K562 (cell line): ENCODE measurements at regions not wholly inside any gene's neighbourhood (a gene's known extent, or its start where the extent isn't known, plus 50 kb on each side); places are given as distances from the start of the nearest gene placed in this dataset.

ENCODE experiments used
- ATAC-seq: fragments of 200-7000 bp; cut with Tn5 transposase; 3 replicates; pipeline ENCODE4 v1.9.1; 2020; ENCODE audit warnings: moderate library complexity
- BruUV-seq: library from RNA; stranded (reverse); fragments of 400-500 nt; replicated peaks from 2 replicates; lab custom pipeline; 2021; lab: Mats Ljungman, UMichigan
- CTCF ChIA-PET: fragments of 300-600 bp; formaldehyde crosslinking; extraction: SDS; loops from one replicate; lab custom pipeline; 2021; ENCODE audit warnings: low intra/inter-chr PET ratio; lab: Yijun Ruan, JAX
- POLR2A ChIA-PET: fragments of 300-600, 350-650 bp; sonication (Branson Sonifier 250); formaldehyde crosslinking; extraction: SDS; loops from one replicate; lab custom pipeline; 2021; ENCODE audit warnings: antibody characterized with exemption, inconsistent platforms; lab: Yijun Ruan, JAX
- DNase-seq, 4 experiments: peaks; one replicate each; pipeline versions ENCODE4 v3.0.0 to v3.0.0-alpha.2; 2011 to 2018; ENCODE audit warnings: low spot score in 3 of 4, mixed read lengths in 3 of 4; ENCODE audit errors: extremely low read depth in 1 of 4
- FAIRE-seq: peaks from 2 replicates; lab custom pipeline; 2011; peaks lifted over from hg19 to GRCh38; lab: Jason Lieb, UNC
- H2AFZ ChIP-seq: 2 replicates; pipeline ENCODE4 v1.6.0; 2011; ENCODE audit warnings: low read depth, low read length, control low read depth, inconsistent platforms
- H3K27ac ChIP-seq: fragments of 200-600 bp; 3 replicates; pipeline ENCODE4 v1.8.0; 2011; ENCODE audit warnings: low read depth, mild to moderate bottlenecking, control low read depth, inconsistent platforms, low read length, moderate library complexity, mixed read lengths; ENCODE audit errors: extremely low read depth
- H3K27me3 ChIP-seq, 2 experiments: fragments of 300-600 bp in 1 of 2; 2 replicates in 1 of 2; 3 replicates in 1 of 2; pipeline versions ENCODE4 v1.6.0 to v1.8.0; 2011; ENCODE audit warnings: inconsistent platforms in 2 of 2, low read length in 2 of 2, mild to moderate bottlenecking in 1 of 2, mixed read lengths in 1 of 2, moderate library complexity in 1 of 2; ENCODE audit not compliant: control insufficient read depth in 2 of 2, insufficient read depth in 2 of 2
- H3K36me3 ChIP-seq: fragments of 300-600 bp; 3 replicates; pipeline ENCODE4 v1.8.0; 2011; ENCODE audit warnings: mild to moderate bottlenecking, low read length, inconsistent platforms; ENCODE audit not compliant: control insufficient read depth, insufficient read depth
- H3K4me1 ChIP-seq, 2 experiments: fragments of 200-600 bp in 1 of 2; replicated peaks in 1 of 2; 2 replicates in 1 of 2; 3 replicates in 1 of 2; pipeline versions ENCODE4 v1.5.1 to v1.8.0; 2011; ENCODE audit warnings: inconsistent platforms in 2 of 2, low read length in 2 of 2, mild to moderate bottlenecking in 1 of 2, mixed read lengths in 1 of 2, moderate library complexity in 1 of 2; ENCODE audit not compliant: control insufficient read depth in 2 of 2, insufficient read depth in 2 of 2
- H3K4me2 ChIP-seq: 2 replicates; pipeline ENCODE4 v1.6.1; 2011; ENCODE audit warnings: low read length, control low read depth, inconsistent platforms, mixed read lengths; ENCODE audit not compliant: insufficient read depth
- H3K4me3 ChIP-seq: fragments of 200-600 bp; sonication (generic), shearing (Covaris generic); 2 replicates; pipeline ENCODE4 v1.5.1; 2016; ENCODE audit warnings: control low read depth, inconsistent platforms
- H3K79me2 ChIP-seq: fragments of 200-600 bp; 3 replicates; pipeline ENCODE4 v1.8.0; 2011; ENCODE audit warnings: low read length, inconsistent platforms; ENCODE audit not compliant: control insufficient read depth, insufficient read depth
- H3K9ac ChIP-seq, 2 experiments: 2 replicates each; pipeline versions ENCODE4 v1.6.0 to v1.6.1; 2011; ENCODE audit warnings: low read depth in 2 of 2, low read length in 2 of 2, control low read depth in 1 of 2, inconsistent platforms in 1 of 2, mild to moderate bottlenecking in 1 of 2, mixed read lengths in 1 of 2; ENCODE audit not compliant: insufficient read depth in 1 of 2
- H3K9me1 ChIP-seq: one replicate; pipeline ENCODE4 v1.6.0; 2011; ENCODE audit warnings: inconsistent platforms, mild to moderate bottlenecking, low read length, moderate library complexity; ENCODE audit not compliant: control insufficient read depth, insufficient read depth
- H3K9me3 ChIP-seq: replicated peaks from 2 replicates; pipeline ENCODE4 v1.5.1; 2011; ENCODE audit warnings: low read depth, low read length, inconsistent platforms; ENCODE audit not compliant: control insufficient read depth, insufficient read depth
- H4K20me1 ChIP-seq: replicated peaks from 2 replicates; pipeline ENCODE4 v1.6.1; 2011; ENCODE audit warnings: low read length, inconsistent platforms, mixed read lengths; ENCODE audit not compliant: control insufficient read depth, insufficient read depth
- CAMTA2 ChIP-seq: fragments of 250-450 bp; sonication (Bioruptor Pico); conservative IDR thresholded peaks from 2 replicates; pipeline ENCODE4 v1.5.1; 2022
- CBX1 ChIP-seq: sonication (generic); IDR thresholded peaks from 2 replicates; pipeline ENCODE4 v1.6.1; 2016; ENCODE audit warnings: antibody characterized with exemption, low read depth, mild to moderate bottlenecking
- CBX3 ChIP-seq, 2 experiments: IDR thresholded peaks; 1 replicate in 1 of 2; 2 replicates in 1 of 2; pipeline ENCODE4 v1.6.1; 2012; ENCODE audit warnings: inconsistent platforms in 2 of 2, low read length in 2 of 2, borderline replicate concordance in 1 of 2, control low read depth in 1 of 2
- CCAR2 ChIP-seq: fragments of 200-400 bp; formaldehyde crosslinking; IDR thresholded peaks from 2 replicates; pipeline ENCODE4 v1.6.1; 2017; ENCODE audit warnings: mild to moderate bottlenecking, low read depth, low read length
- CUX1 ChIP-seq: fragments of 200-800 bp; sonication (Bioruptor generic); IDR thresholded peaks from 2 replicates; pipeline ENCODE4 v1.6.1; 2016; ENCODE audit warnings: missing genetic modification characterization, missing compliant biosample characterization
- DIDO1 ChIP-seq: fragments of 450-650 bp; IDR thresholded peaks from 2 replicates; pipeline ENCODE4 v1.6.1; 2016; ENCODE audit warnings: low read depth, missing biosample characterization, missing genetic modification characterization
- KLF10 ChIP-seq: fragments of 250-450 bp; sonication (Bioruptor Pico); IDR thresholded peaks from 2 replicates; pipeline ENCODE4 v1.6.1; 2021; ENCODE audit warnings: matching md5 sums
- SMARCA5 ChIP-seq: fragments of 450-650 bp; IDR thresholded peaks from 2 replicates; pipeline ENCODE4 v1.6.1; 2016
- TAF9B ChIP-seq: fragments of 450-650 bp; IDR thresholded peaks from 2 replicates; pipeline ENCODE4 v1.6.1; 2018; ENCODE audit warnings: mild to moderate bottlenecking; ENCODE audit not compliant: partially characterized antibody
- TEAD4 ChIP-seq, 2 experiments: sonication (generic) in 1 of 2; formaldehyde crosslinking in 1 of 2; IDR thresholded peaks; 2 replicates each; pipeline versions ENCODE4 v1.6.1 to v1.8.0; 2012 to 2022; ENCODE audit warnings: borderline replicate concordance in 1 of 2, inconsistent platforms in 1 of 2, low read length in 1 of 2, mild to moderate bottlenecking in 1 of 2, missing genetic modification reagents in 1 of 2
- ZFPM2 ChIP-seq: fragments of 250-450 bp; sonication (Bioruptor Pico); IDR thresholded peaks from 2 replicates; pipeline ENCODE4 v1.5.1; 2022; ENCODE audit warnings: mild to moderate bottlenecking
- ZNF280B ChIP-seq: fragments of 250-450 bp; sonication (Bioruptor Pico); IDR thresholded peaks from 2 replicates; pipeline ENCODE4 v1.5.1; 2021; ENCODE audit warnings: mild to moderate bottlenecking
- ZNF282 ChIP-seq: sonication (generic); formaldehyde crosslinking; IDR thresholded peaks from 2 replicates; pipeline ENCODE4 v1.8.1; 2023; ENCODE audit warnings: missing genetic modification reagents
- ZNF384 ChIP-seq: IDR thresholded peaks from 2 replicates; pipeline ENCODE4 v1.6.1; 2012; ENCODE audit warnings: low read depth, low read length, improper control_type of control experiment
- ZNF76 ChIP-seq: fragments of 250-450 bp; sonication (Bioruptor Pico); IDR thresholded peaks from 2 replicates; pipeline ENCODE4 v1.4.0; 2020; ENCODE audit warnings: mild to moderate bottlenecking, moderate library complexity, borderline replicate concordance
- ZSCAN32 ChIP-seq: fragments of 450-650 bp; formaldehyde crosslinking; IDR thresholded peaks from 2 replicates; pipeline ENCODE4 v1.4.0; 2020; ENCODE audit warnings: mild to moderate bottlenecking, moderate library complexity
- WGBS: fragments of 100-300 bp; shearing (Covaris generic); methylation state at CpG from one replicate; pipeline ENCODE4 v1.1.6; 2016; ENCODE audit warnings: low coverage, mixed read lengths; ENCODE audit not compliant: insufficient coverage; ENCODE audit errors: missing lambda C conversion rate; 5-methylcytosine and 5-hydroxymethylcytosine counted together
- in situ Hi-C: fragments of 300-500 bp; cut with MboI; formaldehyde crosslinking; loops from 4 replicates; pipeline ENCODE4 v1.15.0; 2018; ENCODE audit warnings: inconsistent platforms, mixed read lengths
- intact Hi-C: fragments of 100-400 bp; cut with micrococcal nuclease; formaldehyde crosslinking; loops from 2 replicates; pipeline ENCODE4 v1.14.2; 2022

- Histone ChIP-seq H3K27me3 (no peaks in the 10 kb centered on the region), H3K79me2 (no peaks in the 10 kb centered on the region), H3K9me3 (no peaks in the 10 kb centered on the region), H3K9me1 (no peaks in the 10 kb centered on the region), H4K20me1 (no peaks in the 10 kb centered on the region), H2AFZ (no peak overlapping the region), H3K27ac (no peak overlapping the region), H3K4me1 (no peaks in the 10 kb centered on the region), H3K36me3 (no peaks in the 10 kb centered on the region), H3K4me3 (no peak overlapping the region), H3K4me2 (no peak overlapping the region), H3K9ac (no peak overlapping the region)
- intact Hi-C loops = no loop called here
- 0% methylated on average over 2 of the region's 2 CpGs for WGBS
- ChIA-PET CTCF (no interaction called here), POLR2A (interaction anchor here (0.7 kb wide), 1 partner anchor 391 kb away, joined by 3 read pairs; no protein-coding TSS in a partner anchor)
- no peak for ATAC-seq
- TF ChIP-seq ZSCAN32 (CRISPR knock-in tag) (no peak), CBX1 (no peak), TAF9B (no peak), CAMTA2 (CRISPR knock-in tag) (no peak), DIDO1 (tag) (no peak), CUX1 (CRISPR knock-in tag) (no peak), CCAR2 (no peak), ZNF384 (no peak), ZNF282 (CRISPR knock-in tag) (no peak), TEAD4 (IDR thresholded peaks at IDR 0.05; ENCODE audit: low read length) (no peak), TEAD4 (CRISPR knock-in tag; IDR thresholded peaks at IDR 0.05; ENCODE audit: borderline replicate concordance) (no peak), ZNF76 (CRISPR knock-in tag) (no peak), ZFPM2 (CRISPR knock-in tag) (no peak), KLF10 (no peak), SMARCA5 (no peak), ZNF280B (CRISPR knock-in tag) (no peak), CBX3 (IDR thresholded peaks at IDR 0.05; ENCODE audit: borderline replicate concordance in 1 of 2, low read length in 2 of 2) (no peak)
- FAIRE-seq = no peak
- in situ Hi-C loops = no loop called here
- DNase-seq = no peak
- no TSS peak for BruUV-seq
Observed at GRCh38 chr11:87740451-87740850, 434.8 kb downstream of the RAB38 start.
